ENCODE measurements at regions not wholly inside any gene's neighbourhood (a gene's known extent, or its start where the extent isn't known, plus 50 kb on each side); places are given as distances from the start of the nearest gene placed in this dataset.

GRCh38 chr9:12289711-12290110, 403.5 kb upstream of the TYRP1 start:
- no peak for TF ChIP-seq POLR2A (IDR thresholded peaks at IDR 0.05)
- TF ChIP-seq CTCF (IDR thresholded peaks at IDR 0.05) = no peak
